ENCODE measurements at regions not wholly inside any gene's neighbourhood (a gene's known extent, or its start where the extent isn't known, plus 50 kb on each side); places are given as distances from the start of the nearest gene placed in this dataset.

DNA sequence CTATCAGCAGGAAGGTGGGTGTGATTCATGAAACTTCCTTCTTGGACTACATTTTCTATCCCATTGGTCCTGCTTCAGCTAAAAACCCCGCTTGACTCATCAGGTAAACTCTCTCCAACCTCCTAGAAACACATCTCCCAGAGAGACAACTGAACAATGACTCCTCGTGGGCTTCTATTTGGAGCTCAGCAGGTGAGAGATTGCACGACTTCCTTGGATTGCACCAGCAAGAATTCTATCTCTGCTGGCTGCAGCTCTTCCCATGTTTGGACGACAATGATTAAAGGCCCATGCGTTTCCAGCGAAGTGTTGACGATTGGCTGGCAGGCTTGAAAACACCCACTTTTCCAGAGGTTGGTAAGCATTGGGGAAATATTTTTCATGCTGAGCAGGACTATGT lies 216.1 kb upstream of the NTM start:
- TF ChIP-seq, protein P1, sequence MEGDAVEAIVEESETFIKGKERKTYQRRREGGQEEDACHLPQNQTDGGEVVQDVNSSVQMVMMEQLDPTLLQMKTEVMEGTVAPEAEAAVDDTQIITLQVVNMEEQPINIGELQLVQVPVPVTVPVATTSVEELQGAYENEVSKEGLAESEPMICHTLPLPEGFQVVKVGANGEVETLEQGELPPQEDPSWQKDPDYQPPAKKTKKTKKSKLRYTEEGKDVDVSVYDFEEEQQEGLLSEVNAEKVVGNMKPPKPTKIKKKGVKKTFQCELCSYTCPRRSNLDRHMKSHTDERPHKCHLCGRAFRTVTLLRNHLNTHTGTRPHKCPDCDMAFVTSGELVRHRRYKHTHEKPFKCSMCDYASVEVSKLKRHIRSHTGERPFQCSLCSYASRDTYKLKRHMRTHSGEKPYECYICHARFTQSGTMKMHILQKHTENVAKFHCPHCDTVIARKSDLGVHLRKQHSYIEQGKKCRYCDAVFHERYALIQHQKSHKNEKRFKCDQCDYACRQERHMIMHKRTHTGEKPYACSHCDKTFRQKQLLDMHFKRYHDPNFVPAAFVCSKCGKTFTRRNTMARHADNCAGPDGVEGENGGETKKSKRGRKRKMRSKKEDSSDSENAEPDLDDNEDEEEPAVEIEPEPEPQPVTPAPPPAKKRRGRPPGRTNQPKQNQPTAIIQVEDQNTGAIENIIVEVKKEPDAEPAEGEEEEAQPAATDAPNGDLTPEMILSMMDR (IDR thresholded peaks at IDR 0.05) = no peak
- TF ChIP-seq EP300 (IDR thresholded peaks at IDR 0.05) = no peak
- TF ChIP-seq POLR2A (IDR thresholded peaks at IDR 0.05) = no peak
